ENCODE measurements at regions not wholly inside any gene's neighbourhood (a gene's known extent, or its start where the extent isn't known, plus 50 kb on each side); places are given as distances from the start of the nearest gene placed in this dataset.

- H2BK5ac ChIP-seq (ENCODE audit: low read depth, low read length): no peak overlapping the region
- H3K4me2 ChIP-seq (ENCODE audit: insufficient read depth in 1 of 2, low read depth in 2 of 2, low read length in 2 of 2): no peak overlapping the region
- H3K4me1 ChIP-seq (replicated peaks in 1 of 4; ENCODE audit: control insufficient read depth in 3 of 4, insufficient read depth in 4 of 4, low read length in 3 of 4): peaks cover 0 to 9% (median 4%) of the 10 kb centered on the region in 4 experiments; a peak in 5 of 7 replicates
- WGBS, 2 experiments (ENCODE audit: extremely low coverage in 1 of 2, insufficient coverage in 1 of 2, insufficient read length in 1 of 2, insufficient replicate concordance in 2 of 2, low coverage in 1 of 2, low lambda C conversion rate in 2 of 2, missing lambda C conversion rate in 1 of 2): 94% methylated on average over 5 of the region's 5 CpGs; no CpG with 5 or more reads in 1 of the 2 experiments
- no peak overlapping the region for H3K4ac ChIP-seq (replicated peaks; ENCODE audit: insufficient read length, low read depth, low read length)
- no peaks in the 10 kb centered on the region for H3K79me1 ChIP-seq (ENCODE audit: low read depth, low read length)
- peaks cover 0 to 9% of the 10 kb centered on the region in 2 experiments; a peak in 2 of 4 replicates for H3K9me3 ChIP-seq (ENCODE audit: insufficient read depth in 2 of 2, low read depth in 1 of 2, low read length in 1 of 2)
- TF ChIP-seq YY1 (IDR thresholded peaks at IDR 0.05; ENCODE audit: low read depth, low read length) (no peak), KDM5A (IDR thresholded peaks at IDR 0.05; ENCODE audit: low read length) (no peak), MAFK (IDR thresholded peaks at IDR 0.05; ENCODE audit: low read depth, low read length) (no peak), EGR1 (IDR thresholded peaks at IDR 0.05; ENCODE audit: borderline replicate concordance, low read depth, low read length) (no peak), CEBPB (IDR thresholded peaks at IDR 0.05; ENCODE audit: low read depth, low read length) (no peak), CREB1 (IDR thresholded peaks at IDR 0.05) (no peak), CBX5 (IDR thresholded peaks at IDR 0.05; ENCODE audit: low read depth, low read length) (no peak), TCF12 (IDR thresholded peaks at IDR 0.05; ENCODE audit: low read depth, low read length) (no peak), RNF2 (IDR thresholded peaks at IDR 0.05; ENCODE audit: borderline replicate concordance, low read depth, low read length, missing control alignments, poor library complexity, severe bottlenecking) (no peak), SP4 (IDR thresholded peaks at IDR 0.05; ENCODE audit: low read length) (no peak)
- H2BK12ac ChIP-seq (ENCODE audit: low read depth, low read length): no peak overlapping the region
- H3K79me2 ChIP-seq (ENCODE audit: control insufficient read depth in 1 of 2, insufficient read depth in 2 of 2, low read length in 2 of 2): no peaks in the 10 kb centered on the region
- H2BK120ac ChIP-seq (replicated peaks; ENCODE audit: low read depth, low read length): no peak overlapping the region
- DNase-seq (ENCODE audit: low read depth in 1 of 2, low spot score in 2 of 2) (peak in 1 of 2 experiments; percentile 17), FAIRE-seq (no peak)
- no peaks in the 10 kb centered on the region for H4K20me1 ChIP-seq (replicated peaks in 1 of 2; ENCODE audit: control insufficient read depth in 1 of 2, insufficient read depth in 2 of 2, low read length in 2 of 2)
- H2AK5ac ChIP-seq (ENCODE audit: low read depth, low read length): no peak overlapping the region
- no peak overlapping the region for H3K27ac ChIP-seq (ENCODE audit: low read depth, low read length)
- ChIA-PET CTCF (ENCODE audit: partially characterized antibody) (interaction anchor here (0.7 to 2.0 kb wide), 9 partner anchors 11 to 116 kb away, joined by 3 to 7 read pairs (median 4); no protein-coding TSS in a partner anchor), POLR2A (ENCODE audit: partially characterized antibody) (interaction anchor here (0.6 to 0.9 kb wide), 2 partner anchors 19 to 96 kb away, joined by 3 read pairs; no protein-coding TSS in a partner anchor)
- H3K9ac ChIP-seq (replicated peaks in 1 of 4; ENCODE audit: extremely low read depth in 1 of 4, low read depth in 3 of 4, low read length in 3 of 4): no peak overlapping the region
- H3K56ac ChIP-seq (replicated peaks; ENCODE audit: insufficient read length, low read depth, low read length): no peak overlapping the region
- no peak overlapping the region for H4K91ac ChIP-seq (replicated peaks; ENCODE audit: insufficient read length, low read length)
- H2BK15ac ChIP-seq (ENCODE audit: low read length): no peak overlapping the region
- no peak overlapping the region for H4K5ac ChIP-seq (ENCODE audit: insufficient read length, low read depth, low read length)
- no peak overlapping the region for H3K23ac ChIP-seq (ENCODE audit: insufficient read length)
- H2BK20ac ChIP-seq (ENCODE audit: low read length): no peak overlapping the region
- no peak overlapping the region for H4K8ac ChIP-seq (ENCODE audit: extremely low read depth, insufficient read depth, low read length)
- no peak overlapping the region for H3K18ac ChIP-seq (ENCODE audit: extremely low read depth, low read length)
- no peaks in the 10 kb centered on the region for H3K27me3 ChIP-seq (replicated peaks in 1 of 4; ENCODE audit: control insufficient read depth in 3 of 4, extremely low read depth in 1 of 4, insufficient read depth in 3 of 4, low read length in 3 of 4)
- no peaks in the 10 kb centered on the region for H3K23me2 ChIP-seq (ENCODE audit: low read depth, low read length)
- H3K14ac ChIP-seq (ENCODE audit: insufficient read length): no peak overlapping the region
- no peak overlapping the region for H3K4me3 ChIP-seq (ENCODE audit: extremely low read depth in 1 of 4, insufficient read depth in 2 of 4, low read depth in 3 of 4, low read length in 4 of 4)
- H3K36me3 ChIP-seq (ENCODE audit: control insufficient read depth in 2 of 4, insufficient read depth in 4 of 4, low read length in 3 of 4): no peaks in the 10 kb centered on the region
- H2AFZ ChIP-seq (ENCODE audit: low read length): no peak overlapping the region
Observed at GRCh38 chr15:66885281-66885915, 180.0 kb upstream of the SMAD3 start.
